Endothelial cell of umbilical vein (primary cell): ENCODE measurements at regions not wholly inside any gene's neighbourhood (a gene's known extent, or its start where the extent isn't known, plus 50 kb on each side); places are given as distances from the start of the nearest gene placed in this dataset.

ENCODE experiments used
- BruUV-seq: library from RNA; stranded (reverse); fragments of 400-500 nt; replicated peaks from 2 replicates; lab custom pipeline; 2021; lab: Mats Ljungman, UMichigan
- CTCF ChIA-PET: fragments of 300-600, 350-600 bp; sonication (Branson Sonifier 250); formaldehyde crosslinking; loops from one replicate; lab custom pipeline; 2021; ENCODE audit warnings: antibody characterized with exemption, inconsistent platforms; lab: Charles Lee
- POLR2A ChIA-PET: fragments of 300-600, 350-600 bp; sonication (Branson Sonifier 250); formaldehyde crosslinking; loops from one replicate; lab custom pipeline; 2021; ENCODE audit warnings: antibody characterized with exemption, inconsistent platforms; lab: Charles Lee
- DNase-seq: peaks from one replicate; pipeline ENCODE4 v3.0.0-alpha.2; 2011; ENCODE audit warnings: low read depth, low spot score
- FAIRE-seq: peaks from 2 replicates; lab custom pipeline; 2011; peaks lifted over from hg19 to GRCh38; lab: Jason Lieb, UNC
- H2AFZ ChIP-seq: 2 replicates; pipeline ENCODE4 v1.6.0; 2012; ENCODE audit warnings: low read depth, low read length, control low read depth, inconsistent platforms
- H3K27ac ChIP-seq: 2 replicates; pipeline ENCODE4 v1.5.1; 2011; ENCODE audit warnings: low read depth, mild to moderate bottlenecking, control low read depth, low read length, moderate library complexity; ENCODE audit not compliant: insufficient read depth
- H3K27me3 ChIP-seq, 2 experiments: 2 replicates each; pipeline versions ENCODE4 v1.6.0 to v1.6.1; 2011; ENCODE audit warnings: low read length in 2 of 2, mixed read lengths in 1 of 2; ENCODE audit not compliant: control insufficient read depth in 2 of 2, insufficient read depth in 2 of 2
- H3K36me3 ChIP-seq, 2 experiments: 2 replicates in 1 of 2; 3 replicates in 1 of 2; pipeline ENCODE4 v1.5.1; 2011; ENCODE audit warnings: low read length in 2 of 2, mild to moderate bottlenecking in 1 of 2, moderate library complexity in 1 of 2; ENCODE audit not compliant: control insufficient read depth in 2 of 2, insufficient read depth in 2 of 2; ENCODE audit errors: extremely low read depth in 1 of 2
- H3K4me1 ChIP-seq: 3 replicates; pipeline ENCODE4 v1.5.1; 2011; ENCODE audit warnings: mild to moderate bottlenecking, low read length; ENCODE audit not compliant: control insufficient read depth, insufficient read depth; ENCODE audit errors: extremely low read depth
- H3K4me2 ChIP-seq: 2 replicates; pipeline ENCODE4 v1.6.1; 2011; ENCODE audit warnings: low read length, control low read depth, mixed read lengths; ENCODE audit not compliant: insufficient read depth
- H3K4me3 ChIP-seq, 3 experiments: fragments of 200-600 bp in 1 of 3; sonication (generic), shearing (Covaris generic) in 1 of 3; replicated peaks in 1 of 3; 2 replicates each; pipeline ENCODE4 v1.5.1; 2011 to 2016; ENCODE audit warnings: control low read depth in 3 of 3, low read length in 3 of 3, mild to moderate bottlenecking in 2 of 3, inconsistent platforms in 1 of 3, low read depth in 1 of 3, moderate library complexity in 1 of 3; ENCODE audit not compliant: insufficient read depth in 1 of 3
- H3K79me2 ChIP-seq: 2 replicates; pipeline ENCODE4 v1.6.0; 2012; ENCODE audit warnings: low read length, inconsistent platforms; ENCODE audit not compliant: control insufficient read depth, insufficient read depth
- H3K9ac ChIP-seq: replicated peaks from 2 replicates; pipeline ENCODE3; 2011; ENCODE audit warnings: low read length, control low read depth; ENCODE audit not compliant: insufficient read depth; ENCODE audit errors: extremely low read depth
- H3K9me1 ChIP-seq: replicated peaks from 3 replicates; pipeline ENCODE4 v1.6.0; 2011; ENCODE audit warnings: mild to moderate bottlenecking, low read length; ENCODE audit not compliant: control insufficient read depth, insufficient read depth; ENCODE audit errors: extremely low read depth
- H3K9me3 ChIP-seq: replicated peaks from 2 replicates; pipeline ENCODE4 v1.5.1; 2012; ENCODE audit warnings: low read length, inconsistent platforms; ENCODE audit not compliant: control insufficient read depth, insufficient read depth
- H4K20me1 ChIP-seq: replicated peaks from 2 replicates; pipeline ENCODE3; 2011; ENCODE audit warnings: mild to moderate bottlenecking, low read length; ENCODE audit not compliant: control insufficient read depth, insufficient read depth; ENCODE audit errors: extremely low read depth
- CTCF ChIP-seq, 2 donors: IDR thresholded peaks; 1 replicate in 1 of 2; 2 replicates in 1 of 2; pipeline ENCODE4 v1.5.1; 2011; ENCODE audit warnings: low read length in 2 of 2, mild to moderate bottlenecking in 2 of 2, moderate library complexity in 2 of 2, control low read depth in 1 of 2, inconsistent platforms in 1 of 2, low read depth in 1 of 2; ENCODE audit not compliant: insufficient read depth in 1 of 2; ENCODE audit errors: extremely low read depth in 1 of 2
- EZH2 ChIP-seq: IDR thresholded peaks from 2 replicates; pipeline ENCODE4 v1.6.1; 2012; ENCODE audit warnings: borderline replicate concordance, low read depth, mild to moderate bottlenecking, moderate library complexity, low read length, inconsistent platforms; ENCODE audit not compliant: severe bottlenecking
- FOS ChIP-seq: IDR thresholded peaks from 2 replicates; pipeline ENCODE4 v1.6.1; 2011; ENCODE audit warnings: mild to moderate bottlenecking, low read length, moderate library complexity, borderline replicate concordance; ENCODE audit not compliant: insufficient read depth
- GATA2 ChIP-seq: IDR thresholded peaks from 2 replicates; pipeline ENCODE4 v1.7.0; 2011; ENCODE audit warnings: low read depth, mild to moderate bottlenecking, moderate library complexity, mixed read lengths, low read length; ENCODE audit not compliant: insufficient read length, insufficient read depth
- JUN ChIP-seq: IDR thresholded peaks from 2 replicates; pipeline ENCODE4 v1.6.1; 2011; ENCODE audit warnings: borderline replicate concordance, low read depth; ENCODE audit not compliant: insufficient read length, insufficient read depth
- MAX ChIP-seq: IDR thresholded peaks from 2 replicates; pipeline ENCODE4 v1.6.1; 2011; ENCODE audit not compliant: insufficient read depth, insufficient read length
- MYC ChIP-seq: IDR thresholded peaks from one replicate; pipeline ENCODE4 v1.6.1; 2011; ENCODE audit warnings: mild to moderate bottlenecking, low read depth, low read length
- POLR2A ChIP-seq: IDR thresholded peaks from 2 replicates; pipeline ENCODE4 v1.6.1; 2012; ENCODE audit warnings: low read depth, mild to moderate bottlenecking, control low read depth, low read length
- POLR2AphosphoS5 ChIP-seq: IDR thresholded peaks from 2 replicates; pipeline ENCODE4 v1.6.1; 2012; ENCODE audit warnings: low read depth, mild to moderate bottlenecking, control low read depth, low read length, moderate library complexity; ENCODE audit not compliant: insufficient read depth
- dilution Hi-C: fragments of 300-500 bp; cut with MboI; formaldehyde crosslinking; loops from one replicate; pipeline ENCODE4 v1.15.0; 2019; ENCODE audit warnings: low sequenced_read_pairs; ENCODE audit not compliant: extremely low pct_ligation_motif_present
- intact Hi-C: fragments of 100-400 bp; cut with micrococcal nuclease; formaldehyde crosslinking; loops from one replicate; pipeline ENCODE4 v1.10.0; 2022

- TF ChIP-seq POLR2AphosphoS5 (no peak), FOS (no peak), POLR2A (no peak), CTCF (IDR thresholded peaks at IDR 0.05; ENCODE audit: extremely low read depth in 1 of 2, insufficient read depth in 1 of 2, low read depth in 1 of 2, low read length in 2 of 2) (no peak), MAX (no peak), JUN (no peak), MYC (no peak), GATA2 (no peak), EZH2 (no peak)
- Histone ChIP-seq H3K9ac (no peak overlapping the region), H3K36me3 (no peaks in the 10 kb centered on the region), H3K4me1 (no peaks in the 10 kb centered on the region), H3K9me3 (no peaks in the 10 kb centered on the region), H3K4me2 (no peak overlapping the region), H3K27ac (no peak overlapping the region), H3K9me1 (no peaks in the 10 kb centered on the region), H4K20me1 (no peaks in the 10 kb centered on the region), H3K27me3 (no peaks in the 10 kb centered on the region), H3K4me3 (no peak overlapping the region), H3K79me2 (no peaks in the 10 kb centered on the region), H2AFZ (no peak overlapping the region)
- POLR2A ChIA-PET: no interaction called here
- intact Hi-C loops: no loop called here
- DNase-seq: no peak
- dilution Hi-C loops: no loop called here
- no peak for FAIRE-seq
- CTCF ChIA-PET: no interaction called here
- no TSS peak for BruUV-seq
Observed at GRCh38 chr14:104304451-104305351, 166.3 kb downstream of the KIF26A start.
